NCI-H1694 treated with DMSO at 0.1 percent for 48 hours (cell line): ENCODE measurements at regions not wholly inside any gene's neighbourhood (a gene's known extent, or its start where the extent isn't known, plus 50 kb on each side); places are given as distances from the start of the nearest gene placed in this dataset.

ENCODE experiments used
- DNase-seq: peaks from one replicate; lab custom pipeline; 2025; lab: John Stamatoyannopoulos, UW

- DNase-seq = no peak
Measured at GRCh38 chr21:31409831-31410487, 65.9 kb upstream of the TIAM1 start.

- DNase-seq = no peak
Measured at GRCh38 chr21:31408301-31409088, 64.4 kb upstream of the TIAM1 start.

GRCh38 chr21:31406510-31406909, 62.4 kb upstream of the TIAM1 start:
- no peak for DNase-seq

GRCh38 chr21:31405604-31406003, 61.5 kb upstream of the TIAM1 start:
- no peak for DNase-seq

GRCh38 chr21:31403596-31404333, 59.7 kb upstream of the TIAM1 start:
- no peak for DNase-seq

GRCh38 chr21:31399591-31399990, 55.5 kb upstream of the TIAM1 start:
- DNase-seq = no peak

GRCh38 chr21:31398574-31398973, 54.5 kb upstream of the TIAM1 start:
- no peak for DNase-seq

- DNase-seq = no peak
Measured at GRCh38 chr21:31397939-31398338, 53.9 kb upstream of the TIAM1 start.

- DNase-seq = peak; percentile 15
Measured at GRCh38 chr21:31397515-31397926, 53.5 kb upstream of the TIAM1 start.

- no peak for DNase-seq
Measured at GRCh38 chr21:31397030-31397429, 53.0 kb upstream of the TIAM1 start.

GRCh38 chr21:31396399-31396798, 52.3 kb upstream of the TIAM1 start:
- DNase-seq = no peak

GRCh38 chr21:31395791-31396190, 51.7 kb upstream of the TIAM1 start:
- DNase-seq = no peak

- no peak for DNase-seq
Measured at GRCh38 chr21:31395268-31395667, 51.2 kb upstream of the TIAM1 start.

GRCh38 chr21:31394309-31394708, 50.2 kb upstream of the TIAM1 start:
- no peak for DNase-seq
